HCT116 (cell line): ENCODE measurements at regions not wholly inside any gene's neighbourhood (a gene's known extent, or its start where the extent isn't known, plus 50 kb on each side); places are given as distances from the start of the nearest gene placed in this dataset.

Experiments used
- ATAC-seq: fragments of 200-7000 bp; cut with Tn5 transposase; 2 replicates; pipeline ENCODE4 v1.9.1; 2020; ENCODE audit warnings: mild to moderate bottlenecking, moderate library complexity
- BruUV-seq: library from RNA; stranded (reverse); fragments of 400-500 nt; replicated peaks from 2 replicates; lab custom pipeline; 2021; lab: Mats Ljungman, UMichigan
- CTCF ChIA-PET: fragments of 300-600 bp; sonication (Branson Sonifier 250); formaldehyde crosslinking; loops from one replicate; lab custom pipeline; 2021; ENCODE audit warnings: antibody characterized with exemption; lab: Charles Lee
- POLR2A ChIA-PET: fragments of 300-600, 350-600 bp; sonication (Branson Sonifier 250); formaldehyde crosslinking; loops from one replicate; lab custom pipeline; 2021; ENCODE audit warnings: antibody characterized with exemption; lab: Charles Lee
- RAD21 ChIA-PET, 2 experiments: fragments of 300-600 bp; sonication (Branson Sonifier 250); formaldehyde crosslinking; loops; one replicate each; lab custom pipeline; 2023; ENCODE audit warnings: low total read pairs in 2 of 2; ENCODE audit not compliant: uncharacterized antibody in 2 of 2, unreplicated experiment in 2 of 2, low non-redundant PET in 1 of 2; lab: Charles Lee
- DNase-seq: peaks from one replicate; pipeline ENCODE4 v3.0.0-alpha.2; 2010; ENCODE audit warnings: low read depth, low spot score
- H2AFZ ChIP-seq: fragments of 200-600 bp; shearing (Covaris generic), sonication (generic); 2 replicates; pipeline ENCODE4 v1.6.1; 2017; ENCODE audit warnings: low read depth, mixed run types, mixed read lengths, antibody characterized with exemption, low read length; ENCODE audit not compliant: poor library complexity, severe bottlenecking
- H3K27ac ChIP-seq: 2 replicates; pipeline ENCODE4 v1.5.1; 2012; ENCODE audit warnings: low read depth, low read length
- H3K27me3 ChIP-seq: fragments of 200-600 bp; sonication (generic); 2 replicates; pipeline ENCODE4 v1.6.1; 2016; ENCODE audit warnings: mixed run types, low read length, mixed read lengths; ENCODE audit not compliant: insufficient read depth
- H3K36me3 ChIP-seq, 2 experiments: fragments of 200-500 bp in 1 of 2; fragments of 200-600 bp in 1 of 2; sonication (Bioruptor generic) in 1 of 2; sonication (generic) in 1 of 2; 2 replicates each; pipeline versions ENCODE4 v1.5.1 to v1.6.1; 2014 to 2016; ENCODE audit warnings: low read length in 2 of 2, inconsistent platforms in 1 of 2, mixed read lengths in 1 of 2, mixed run types in 1 of 2; ENCODE audit not compliant: insufficient read depth in 2 of 2, control insufficient read depth in 1 of 2
- H3K4me1 ChIP-seq, 2 experiments: fragments of 200-600 bp in 1 of 2; sonication (generic) in 1 of 2; 2 replicates each; pipeline versions ENCODE4 v1.5.1 to v1.6.1; 2012 to 2017; ENCODE audit warnings: low read length in 2 of 2, inconsistent platforms in 1 of 2, mild to moderate bottlenecking in 1 of 2, mixed read lengths in 1 of 2, mixed run types in 1 of 2, moderate library complexity in 1 of 2; ENCODE audit not compliant: insufficient read depth in 2 of 2, control insufficient read depth in 1 of 2
- H3K4me2 ChIP-seq: fragments of 200-600 bp; sonication (generic); 2 replicates; pipeline ENCODE4 v1.6.1; 2017; ENCODE audit warnings: mixed run types, low read length, mixed read lengths
- H3K4me3 ChIP-seq, 2 experiments: fragments of 200-600 bp in 1 of 2; sonication (generic) in 1 of 2; replicated peaks in 1 of 2; 2 replicates each; pipeline ENCODE4 v1.5.1; 2011 to 2016; ENCODE audit warnings: low read length in 2 of 2, control low read depth in 1 of 2, low read depth in 1 of 2, mild to moderate bottlenecking in 1 of 2, mixed read lengths in 1 of 2, mixed run types in 1 of 2
- H3K79me2 ChIP-seq: fragments of 200-600 bp; sonication (generic); 2 replicates; pipeline ENCODE4 v1.6.1; 2017; ENCODE audit warnings: mild to moderate bottlenecking, mixed run types, low read length, moderate library complexity, mixed read lengths; ENCODE audit not compliant: insufficient read depth
- H3K9ac ChIP-seq: fragments of 200-600 bp; sonication (generic); 2 replicates; pipeline ENCODE4 v1.6.1; 2016; ENCODE audit warnings: low read length, mixed read lengths
- H3K9me2 ChIP-seq: fragments of 200-600 bp; sonication (generic), shearing (Covaris generic); 2 replicates; pipeline ENCODE4 v1.6.1; 2017; ENCODE audit warnings: mixed run types, mild to moderate bottlenecking, moderate library complexity; ENCODE audit not compliant: insufficient read depth
- H3K9me3 ChIP-seq, 2 experiments: fragments of 200-500 bp in 1 of 2; fragments of 200-600 bp in 1 of 2; sonication (Bioruptor generic) in 1 of 2; sonication (generic) in 1 of 2; 2 replicates each; pipeline ENCODE4 v1.6.1; 2014 to 2017; ENCODE audit warnings: low read length in 2 of 2, mixed read lengths in 2 of 2, inconsistent platforms in 1 of 2, low read depth in 1 of 2, mild to moderate bottlenecking in 1 of 2, mixed run types in 1 of 2, moderate library complexity in 1 of 2; ENCODE audit not compliant: control insufficient read depth in 1 of 2, insufficient read depth in 1 of 2
- H4K20me1 ChIP-seq: fragments of 200-600 bp; sonication (generic), shearing (Covaris generic); 2 replicates; pipeline ENCODE4 v1.6.1; 2017; ENCODE audit warnings: mixed run types, mild to moderate bottlenecking, moderate library complexity; ENCODE audit not compliant: insufficient read depth
- EGR1 ChIP-seq: IDR thresholded peaks from 2 replicates; pipeline ENCODE4 v1.6.1; 2012; ENCODE audit warnings: low read depth
- FOSL1 ChIP-seq: IDR thresholded peaks from 2 replicates; pipeline ENCODE4 v1.6.1; 2012; ENCODE audit warnings: low read depth
- POLR2A ChIP-seq: IDR thresholded peaks from 2 replicates; pipeline ENCODE4 v1.7.0; 2011; ENCODE audit warnings: borderline replicate concordance; ENCODE audit not compliant: insufficient read depth, insufficient read length; ENCODE audit errors: extremely low read depth
- SIN3A ChIP-seq: IDR thresholded peaks from 2 replicates; pipeline ENCODE4 v1.6.1; 2012; ENCODE audit warnings: low read depth
- YY1 ChIP-seq: IDR thresholded peaks from 2 replicates; pipeline ENCODE4 v1.6.1; 2011; ENCODE audit warnings: low read length, low read depth, moderate library complexity, mild to moderate bottlenecking; ENCODE audit not compliant: insufficient replicate concordance; ENCODE audit errors: extremely low read depth
- intact Hi-C: fragments of 100-400 bp; cut with micrococcal nuclease; formaldehyde crosslinking; loops from 2 replicates; pipeline ENCODE4 v1.10.0; 2022
- TF ChIP-seq, protein P1 (sequence below): IDR thresholded peaks from 2 replicates; pipeline ENCODE4 v1.6.1; 2011; ENCODE audit warnings: mild to moderate bottlenecking, low read length, moderate library complexity; ENCODE audit not compliant: insufficient replicate concordance; ENCODE audit errors: extremely low read depth
- TF ChIP-seq, protein P2 (sequence below): IDR thresholded peaks from 2 replicates; pipeline ENCODE4 v1.6.1; 2012

DNA sequence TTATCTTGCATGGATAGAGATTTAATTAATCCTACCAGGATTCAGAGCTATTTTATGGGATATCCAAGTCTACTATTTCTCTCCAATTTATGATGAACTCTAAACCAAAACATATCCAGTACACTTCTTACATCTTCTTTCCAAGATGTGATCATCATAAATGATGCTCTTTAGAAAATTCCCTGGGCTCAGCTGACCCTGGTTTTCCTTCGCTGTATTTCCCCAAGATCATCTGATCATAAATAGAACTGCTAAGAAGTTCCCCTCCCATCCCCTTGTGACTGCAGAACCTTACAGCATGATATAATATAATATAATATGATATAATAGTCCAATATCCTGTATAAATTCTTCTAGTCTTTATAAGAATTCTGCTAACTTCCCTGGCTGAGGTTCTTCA lies 114.6 kb upstream of the LYZL2 start:
- no peaks in the 10 kb centered on the region for H3K36me3 ChIP-seq
- intact Hi-C loops: no loop called here
- H3K4me3 ChIP-seq: no peak overlapping the region
- H3K27me3 ChIP-seq: no peaks in the 10 kb centered on the region
- H3K9me2 ChIP-seq: no peaks in the 10 kb centered on the region
- ChIA-PET POLR2A (no interaction called here), RAD21 (no interaction called here), CTCF (no interaction called here)
- no peaks in the 10 kb centered on the region for H3K4me1 ChIP-seq
- no TSS peak for BruUV-seq
- no peak overlapping the region for H2AFZ ChIP-seq
- no peaks in the 10 kb centered on the region for H3K79me2 ChIP-seq
- no peak overlapping the region for H3K27ac ChIP-seq
- H3K9ac ChIP-seq: no peak overlapping the region
- no peaks in the 10 kb centered on the region for H4K20me1 ChIP-seq
- H3K9me3 ChIP-seq: no peaks in the 10 kb centered on the region
- no peak for DNase-seq
- TF ChIP-seq SIN3A (no peak), POLR2A (no peak)
- TF ChIP-seq, protein P1, sequence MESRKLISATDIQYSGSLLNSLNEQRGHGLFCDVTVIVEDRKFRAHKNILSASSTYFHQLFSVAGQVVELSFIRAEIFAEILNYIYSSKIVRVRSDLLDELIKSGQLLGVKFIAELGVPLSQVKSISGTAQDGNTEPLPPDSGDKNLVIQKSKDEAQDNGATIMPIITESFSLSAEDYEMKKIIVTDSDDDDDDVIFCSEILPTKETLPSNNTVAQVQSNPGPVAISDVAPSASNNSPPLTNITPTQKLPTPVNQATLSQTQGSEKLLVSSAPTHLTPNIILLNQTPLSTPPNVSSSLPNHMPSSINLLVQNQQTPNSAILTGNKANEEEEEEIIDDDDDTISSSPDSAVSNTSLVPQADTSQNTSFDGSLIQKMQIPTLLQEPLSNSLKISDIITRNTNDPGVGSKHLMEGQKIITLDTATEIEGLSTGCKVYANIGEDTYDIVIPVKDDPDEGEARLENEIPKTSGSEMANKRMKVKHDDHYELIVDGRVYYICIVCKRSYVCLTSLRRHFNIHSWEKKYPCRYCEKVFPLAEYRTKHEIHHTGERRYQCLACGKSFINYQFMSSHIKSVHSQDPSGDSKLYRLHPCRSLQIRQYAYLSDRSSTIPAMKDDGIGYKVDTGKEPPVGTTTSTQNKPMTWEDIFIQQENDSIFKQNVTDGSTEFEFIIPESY: no peak
- TF ChIP-seq, all 23 proteins: peak for 0
- no peak overlapping the region for H3K4me2 ChIP-seq
- no peak for ATAC-seq

DNA sequence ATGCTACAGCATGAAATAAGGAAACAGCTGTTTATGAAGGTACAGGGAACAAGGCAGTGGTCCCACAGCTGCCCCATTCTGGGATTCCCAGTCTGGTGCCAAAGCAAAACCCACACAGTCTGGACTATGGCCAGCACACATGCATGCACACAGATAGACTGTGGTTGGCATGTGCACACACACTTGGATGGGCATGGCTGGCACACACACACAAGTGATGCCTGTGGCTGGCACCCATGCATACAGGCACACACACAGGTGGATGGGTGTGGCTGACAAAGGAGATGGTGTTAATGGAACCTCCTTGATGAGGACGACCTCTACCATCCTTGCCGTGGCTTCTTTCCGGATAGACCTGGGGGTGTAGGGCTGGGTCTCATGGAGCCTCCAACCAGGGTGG lies 114.0 kb upstream of the LYZL2 start:
- ATAC-seq: no peak
- intact Hi-C loops: no loop called here
- H3K27ac ChIP-seq: no peak overlapping the region
- no peaks in the 10 kb centered on the region for H4K20me1 ChIP-seq
- no TSS peak for BruUV-seq
- no peak overlapping the region for H3K4me3 ChIP-seq
- H3K4me2 ChIP-seq: no peak overlapping the region
- CTCF ChIA-PET: no interaction called here
- H3K9ac ChIP-seq: no peak overlapping the region
- H3K4me1 ChIP-seq: no peaks in the 10 kb centered on the region
- H3K36me3 ChIP-seq: no peaks in the 10 kb centered on the region
- no peaks in the 10 kb centered on the region for H3K27me3 ChIP-seq
- no peak for DNase-seq
- RAD21 ChIA-PET: no interaction called here
- no peaks in the 10 kb centered on the region for H3K9me2 ChIP-seq
- no peaks in the 10 kb centered on the region for H3K79me2 ChIP-seq
- POLR2A ChIA-PET: no interaction called here
- no peak overlapping the region for H2AFZ ChIP-seq
- TF ChIP-seq YY1 (no peak), FOSL1 (no peak), SIN3A (no peak), EGR1 (no peak)
- TF ChIP-seq, protein P2, sequence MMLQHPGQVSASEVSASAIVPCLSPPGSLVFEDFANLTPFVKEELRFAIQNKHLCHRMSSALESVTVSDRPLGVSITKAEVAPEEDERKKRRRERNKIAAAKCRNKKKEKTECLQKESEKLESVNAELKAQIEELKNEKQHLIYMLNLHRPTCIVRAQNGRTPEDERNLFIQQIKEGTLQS: no peak
- H3K9me3 ChIP-seq: no peaks in the 10 kb centered on the region
